H1 (cell line): ENCODE measurements at regions not wholly inside any gene's neighbourhood (a gene's known extent, or its start where the extent isn't known, plus 50 kb on each side); places are given as distances from the start of the nearest gene placed in this dataset.

Experiments used
- BCL11A ChIP-seq, 2 experiments: IDR thresholded peaks; one replicate each; pipeline ENCODE4 v1.6.1; 2011; ENCODE audit warnings: low read depth in 2 of 2, low read length in 2 of 2, mild to moderate bottlenecking in 2 of 2
- SP1 ChIP-seq: IDR thresholded peaks from 2 replicates; pipeline ENCODE4 v1.6.1; 2011; ENCODE audit warnings: low read depth, low read length

DNA sequence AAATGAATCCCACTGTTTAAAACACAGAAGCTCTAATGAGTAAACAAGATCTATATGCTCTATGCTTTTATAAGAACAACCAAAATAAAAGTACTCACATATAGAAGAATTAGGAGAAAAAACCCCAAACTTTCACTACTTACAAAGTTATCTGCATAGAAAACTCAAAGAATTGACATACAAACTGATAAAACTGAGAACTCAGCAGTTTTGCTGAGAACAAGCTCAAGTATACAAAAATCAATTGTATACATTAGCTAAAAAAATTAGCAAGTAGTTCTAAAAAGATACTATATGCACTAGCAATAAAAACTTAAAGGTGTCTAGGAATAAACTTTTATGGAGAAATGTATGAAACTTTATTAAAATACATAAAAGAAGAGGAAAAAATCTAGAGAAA lies 186.2 kb upstream of the KAZN start (continued):
- TF ChIP-seq SP1, result no peak
- no peak for TF ChIP-seq BCL11A (IDR thresholded peaks at IDR 0.05; ENCODE audit: low read depth in 2 of 2, low read length in 2 of 2)
